H1 (cell line): ENCODE measurements at regions not wholly inside any gene's neighbourhood (a gene's known extent, or its start where the extent isn't known, plus 50 kb on each side); places are given as distances from the start of the nearest gene placed in this dataset.

ENCODE experiments used
- CTCF ChIA-PET: fragments of 300-600 bp; sonication (Branson Sonifier 250); formaldehyde crosslinking; loops from one replicate; lab custom pipeline; 2021; ENCODE audit not compliant: partially characterized antibody; lab: Charles Lee
- POLR2A ChIA-PET: fragments of 300-600 bp; sonication (Branson Sonifier 250); formaldehyde crosslinking; loops from one replicate; lab custom pipeline; 2021; ENCODE audit warnings: inconsistent platforms; ENCODE audit not compliant: partially characterized antibody; lab: Charles Lee
- DNase-seq, 2 experiments: peaks; one replicate each; pipeline versions ENCODE4 v3.0.0 to v3.0.0-alpha.2; 2010 to 2022; ENCODE audit warnings: low spot score in 2 of 2, low read depth in 1 of 2, mixed read lengths in 1 of 2
- FAIRE-seq: peaks from 2 replicates; lab custom pipeline; 2011; peaks lifted over from hg19 to GRCh38; lab: Jason Lieb, UNC
- H2AFZ ChIP-seq: 2 replicates; pipeline ENCODE4 v1.8.1; 2012; ENCODE audit warnings: low read length, inconsistent platforms
- H2AK5ac ChIP-seq: 2 replicates; pipeline ENCODE4 v1.6.1; 2013; ENCODE audit warnings: low read depth, low read length
- H2BK120ac ChIP-seq: replicated peaks from 2 replicates; pipeline ENCODE3; 2013; ENCODE audit warnings: low read depth, low read length, inconsistent platforms
- H2BK12ac ChIP-seq: 2 replicates; pipeline ENCODE4 v1.6.1; 2013; ENCODE audit warnings: low read depth, low read length
- H2BK15ac ChIP-seq: 2 replicates; pipeline ENCODE4 v1.6.1; 2013; ENCODE audit warnings: low read length
- H2BK20ac ChIP-seq: 2 replicates; pipeline ENCODE4 v1.6.1; 2013; ENCODE audit warnings: low read length
- H2BK5ac ChIP-seq: 2 replicates; pipeline ENCODE4 v1.6.1; 2013; ENCODE audit warnings: low read depth, low read length
- H3K14ac ChIP-seq: 2 replicates; pipeline ENCODE4 v1.6.1; 2013; ENCODE audit warnings: inconsistent platforms; ENCODE audit not compliant: insufficient read length
- H3K18ac ChIP-seq: 2 replicates; pipeline ENCODE4 v1.6.1; 2013; ENCODE audit warnings: low read length; ENCODE audit errors: extremely low read depth
- H3K23ac ChIP-seq: 2 replicates; pipeline ENCODE4 v1.6.1; 2013; ENCODE audit warnings: inconsistent platforms; ENCODE audit not compliant: insufficient read length
- H3K23me2 ChIP-seq: 2 replicates; pipeline ENCODE4 v1.6.1; 2013; ENCODE audit warnings: low read depth, low read length
- H3K27ac ChIP-seq: 2 replicates; pipeline ENCODE4 v1.6.1; 2011; ENCODE audit warnings: low read depth, low read length, inconsistent platforms
- H3K27me3 ChIP-seq, 4 experiments: replicated peaks in 1 of 4; 1 replicate in 1 of 4; 2 replicates in 3 of 4; pipeline versions ENCODE4 v1.6.1 to v1.8.1; 2011 to 2013; ENCODE audit warnings: low read length in 3 of 4, mild to moderate bottlenecking in 3 of 4, inconsistent platforms in 2 of 4, mixed read lengths in 2 of 4, moderate library complexity in 1 of 4; ENCODE audit not compliant: control insufficient read depth in 3 of 4, insufficient read depth in 3 of 4; ENCODE audit errors: extremely low read depth in 1 of 4
- H3K36me3 ChIP-seq, 4 experiments: 2 replicates each; pipeline versions ENCODE4 v1.6.1 to v1.8.1; 2011 to 2013; ENCODE audit warnings: mild to moderate bottlenecking in 4 of 4, low read length in 3 of 4, moderate library complexity in 2 of 4, control low read depth in 1 of 4, inconsistent platforms in 1 of 4; ENCODE audit not compliant: insufficient read depth in 4 of 4, control insufficient read depth in 2 of 4
- H3K4ac ChIP-seq: replicated peaks from 2 replicates; pipeline ENCODE3; 2013; ENCODE audit warnings: low read length, low read depth, mixed read lengths, inconsistent platforms; ENCODE audit not compliant: insufficient read length
- H3K4me1 ChIP-seq, 4 experiments: replicated peaks in 1 of 4; 1 replicate in 1 of 4; 2 replicates in 3 of 4; pipeline versions ENCODE4 v1.6.1 to v1.8.1; 2011 to 2013; ENCODE audit warnings: low read length in 3 of 4, inconsistent platforms in 2 of 4, mixed read lengths in 1 of 4; ENCODE audit not compliant: insufficient read depth in 4 of 4, control insufficient read depth in 3 of 4
- H3K4me2 ChIP-seq, 2 experiments: 2 replicates each; pipeline versions ENCODE4 v1.6.1 to v1.8.1; 2011 to 2013; ENCODE audit warnings: low read depth in 2 of 2, low read length in 2 of 2, control low read depth in 1 of 2, inconsistent platforms in 1 of 2, mild to moderate bottlenecking in 1 of 2; ENCODE audit not compliant: insufficient read depth in 1 of 2
- H3K4me3 ChIP-seq, 4 experiments: fragments of 200-600, 300-600 bp in 1 of 4; sonication (generic), shearing (Covaris generic), sonication (Bioruptor Twin) in 1 of 4; 2 replicates each; pipeline versions ENCODE4 v1.5.1 to v1.8.1; 2011 to 2016; ENCODE audit warnings: low read length in 4 of 4, low read depth in 3 of 4, control low read depth in 2 of 4, inconsistent platforms in 2 of 4, mild to moderate bottlenecking in 2 of 4, mixed read lengths in 1 of 4, moderate library complexity in 1 of 4; ENCODE audit not compliant: insufficient read depth in 2 of 4; ENCODE audit errors: extremely low read depth in 1 of 4
- H3K56ac ChIP-seq: replicated peaks from 2 replicates; pipeline ENCODE3; 2013; ENCODE audit warnings: low read depth, mild to moderate bottlenecking, mixed read lengths, low read length, inconsistent platforms; ENCODE audit not compliant: insufficient read length
- H3K79me1 ChIP-seq: 2 replicates; pipeline ENCODE4 v1.6.1; 2013; ENCODE audit warnings: low read depth, low read length, control low read depth
- H3K79me2 ChIP-seq, 2 experiments: 2 replicates each; pipeline versions ENCODE4 v1.6.1 to v1.8.1; 2012 to 2013; ENCODE audit warnings: low read length in 2 of 2, mild to moderate bottlenecking in 2 of 2, inconsistent platforms in 1 of 2; ENCODE audit not compliant: insufficient read depth in 2 of 2, control insufficient read depth in 1 of 2
- H3K9ac ChIP-seq, 4 experiments: replicated peaks in 1 of 4; 1 replicate in 1 of 4; 2 replicates in 3 of 4; pipeline versions ENCODE4 v1.6.1 to v1.8.1; 2011 to 2013; ENCODE audit warnings: low read depth in 3 of 4, low read length in 3 of 4, control low read depth in 2 of 4, mild to moderate bottlenecking in 2 of 4, moderate library complexity in 2 of 4, inconsistent platforms in 1 of 4; ENCODE audit errors: extremely low read depth in 1 of 4
- H3K9me3 ChIP-seq, 2 experiments: 2 replicates each; pipeline versions ENCODE4 v1.6.1 to v1.8.1; 2012 to 2013; ENCODE audit warnings: mild to moderate bottlenecking in 2 of 2, moderate library complexity in 2 of 2, control low read depth in 1 of 2, inconsistent platforms in 1 of 2, low read depth in 1 of 2, low read length in 1 of 2, mixed read lengths in 1 of 2; ENCODE audit not compliant: insufficient read depth in 2 of 2
- H4K20me1 ChIP-seq, 2 experiments: replicated peaks in 1 of 2; 2 replicates each; pipeline versions ENCODE3 to v1.8.1; 2011 to 2013; ENCODE audit warnings: inconsistent platforms in 2 of 2, low read length in 2 of 2, mild to moderate bottlenecking in 1 of 2; ENCODE audit not compliant: insufficient read depth in 2 of 2, control insufficient read depth in 1 of 2
- H4K5ac ChIP-seq: 2 replicates; pipeline ENCODE4 v1.6.1; 2013; ENCODE audit warnings: low read length, low read depth, mixed read lengths, inconsistent platforms; ENCODE audit not compliant: insufficient read length
- H4K8ac ChIP-seq: 2 replicates; pipeline ENCODE4 v1.8.0; 2013; ENCODE audit warnings: mild to moderate bottlenecking, moderate library complexity, low read length, inconsistent platforms; ENCODE audit not compliant: insufficient read depth; ENCODE audit errors: extremely low read depth
- H4K91ac ChIP-seq: replicated peaks from 2 replicates; pipeline ENCODE3; 2013; ENCODE audit warnings: low read length, mixed read lengths, inconsistent platforms; ENCODE audit not compliant: insufficient read length
- CBX8 ChIP-seq: fragments of 300-800, 300-1000 bp; sonication (generic); IDR thresholded peaks from 2 replicates; pipeline ENCODE4 v1.7.1; 2016; ENCODE audit warnings: low read depth, low read length, borderline replicate concordance
- CEBPB ChIP-seq: IDR thresholded peaks from 2 replicates; pipeline ENCODE4 v1.6.1; 2012; ENCODE audit warnings: low read depth, low read length
- CHD2 ChIP-seq: IDR thresholded peaks from 2 replicates; pipeline ENCODE4 v1.6.1; 2012; ENCODE audit warnings: low read length, improper control_type of control experiment
- EP300 ChIP-seq, 2 experiments: IDR thresholded peaks; 1 replicate in 1 of 2; 2 replicates in 1 of 2; pipeline ENCODE4 v1.6.1; 2011 to 2012; ENCODE audit warnings: low read depth in 2 of 2, low read length in 2 of 2, mild to moderate bottlenecking in 2 of 2, borderline replicate concordance in 1 of 2, inconsistent platforms in 1 of 2, moderate library complexity in 1 of 2
- FOSL1 ChIP-seq: IDR thresholded peaks from 2 replicates; pipeline ENCODE4 v1.6.1; 2011; ENCODE audit warnings: mild to moderate bottlenecking, low read depth, low read length, moderate library complexity; ENCODE audit not compliant: insufficient read depth
- HDAC6 ChIP-seq: IDR thresholded peaks from one replicate; pipeline ENCODE4 v1.7.1; 2012; ENCODE audit warnings: low read depth, mild to moderate bottlenecking, inconsistent platforms, low read length, moderate library complexity
- JUND ChIP-seq: IDR thresholded peaks from 2 replicates; pipeline ENCODE4 v1.6.1; 2011; ENCODE audit warnings: mild to moderate bottlenecking, improper control_type of control experiment, low read length
- PHF8 ChIP-seq: fragments of 200-600 bp; sonication (generic); conservative IDR thresholded peaks from 2 replicates; pipeline ENCODE4 v1.7.1; 2012; ENCODE audit warnings: low read depth, mild to moderate bottlenecking, inconsistent platforms, low read length, moderate library complexity
- POLR2AphosphoS5 ChIP-seq: IDR thresholded peaks from 2 replicates; pipeline ENCODE4 v1.6.1; 2011; ENCODE audit warnings: low read depth, low read length
- POU5F1 ChIP-seq: IDR thresholded peaks from 2 replicates; pipeline ENCODE4 v1.6.1; 2011; ENCODE audit warnings: low read depth, mild to moderate bottlenecking, low read length, moderate library complexity
- RFX5 ChIP-seq: IDR thresholded peaks from 2 replicates; pipeline ENCODE4 v1.6.1; 2011; ENCODE audit warnings: low read depth, low read length, improper control_type of control experiment, borderline replicate concordance
- SIN3A ChIP-seq, 2 experiments: IDR thresholded peaks in 1 of 2; conservative IDR thresholded peaks in 1 of 2; 2 replicates each; pipeline ENCODE4 v1.6.1; 2011 to 2012; ENCODE audit warnings: low read length in 2 of 2, improper control_type of control experiment in 1 of 2, low read depth in 1 of 2, mild to moderate bottlenecking in 1 of 2
- SIX5 ChIP-seq: IDR thresholded peaks from 2 replicates; pipeline ENCODE4 v1.6.1; 2011; ENCODE audit warnings: mild to moderate bottlenecking, low read depth, low read length
- SRF ChIP-seq: IDR thresholded peaks from 2 replicates; pipeline ENCODE4 v1.6.1; 2011; ENCODE audit warnings: mild to moderate bottlenecking, low read depth, low read length, moderate library complexity
- TAF7 ChIP-seq: optimal IDR thresholded peaks from 2 replicates; pipeline ENCODE3; 2011; ENCODE audit warnings: low read depth, mild to moderate bottlenecking, inconsistent platforms, low read length, moderate library complexity, borderline replicate concordance
- TCF12 ChIP-seq: IDR thresholded peaks from 2 replicates; pipeline ENCODE4 v1.6.1; 2011; ENCODE audit warnings: low read depth, mild to moderate bottlenecking, low read length
- YY1 ChIP-seq: IDR thresholded peaks from 2 replicates; pipeline ENCODE4 v1.6.1; 2011; ENCODE audit warnings: low read depth, mild to moderate bottlenecking, low read length
- WGBS, 2 experiments: shearing (Covaris generic) in 1 of 2; methylation state at CpG; one replicate each; pipeline versions ENCODE4 v1.1.6 to v1.1.7; 2013 to 2015; ENCODE audit warnings: low lambda C conversion rate in 2 of 2, mixed read lengths in 2 of 2, inconsistent platforms in 1 of 2, low coverage in 1 of 2, missing lambda C conversion rate in 1 of 2; ENCODE audit not compliant: insufficient replicate concordance in 2 of 2, insufficient coverage in 1 of 2, insufficient read length in 1 of 2; ENCODE audit errors: extremely low coverage in 1 of 2, missing lambda C conversion rate in 1 of 2; 5-methylcytosine and 5-hydroxymethylcytosine counted together

- Histone ChIP-seq H2BK15ac (no peak overlapping the region), H2BK12ac (no peak overlapping the region), H3K4ac (no peak overlapping the region), H3K79me1 (no peaks in the 10 kb centered on the region), H2BK20ac (no peak overlapping the region), H3K56ac (no peak overlapping the region), H3K27me3 (no peaks in the 10 kb centered on the region), H2AK5ac (no peak overlapping the region), H3K23ac (no peak overlapping the region), H3K9me3 (no peaks in the 10 kb centered on the region), H3K4me3 (no peak overlapping the region), H3K23me2 (no peaks in the 10 kb centered on the region), H3K4me2 (no peak overlapping the region), H4K8ac (no peak overlapping the region), H4K91ac (no peak overlapping the region), H3K27ac (no peak overlapping the region), H3K4me1 (no peaks in the 10 kb centered on the region), H4K20me1 (no peaks in the 10 kb centered on the region), H2AFZ (no peak overlapping the region), H4K5ac (no peak overlapping the region), H2BK120ac (no peak overlapping the region), H3K18ac (no peak overlapping the region), H3K9ac (no peak overlapping the region), H3K14ac (no peak overlapping the region), H2BK5ac (no peak overlapping the region), H3K79me2 (no peaks in the 10 kb centered on the region), H3K36me3 (no peaks in the 10 kb centered on the region)
- ChIA-PET CTCF (no interaction called here), POLR2A (no interaction called here)
- no peak for DNase-seq
- WGBS, 2 experiments = 89% methylated on average over 1 of the region's 1 CpG; no CpG with 5 or more reads in 1 of the 2 experiments
- FAIRE-seq = no peak
- TF ChIP-seq SIX5 (no peak), SIN3A (conservative IDR thresholded peaks at IDR 0.05 in 1 of 2, IDR thresholded peaks at IDR 0.05 in 1 of 2; ENCODE audit: low read depth in 1 of 2, low read length in 2 of 2) (no peak), EP300 (IDR thresholded peaks at IDR 0.05; ENCODE audit: borderline replicate concordance in 1 of 2, low read depth in 2 of 2, low read length in 2 of 2) (no peak), TCF12 (no peak), JUND (no peak), YY1 (no peak), RFX5 (no peak), CEBPB (no peak), POU5F1 (no peak), PHF8 (no peak), SRF (no peak), POLR2AphosphoS5 (no peak), HDAC6 (no peak), TAF7 (no peak), FOSL1 (no peak), CHD2 (no peak), CBX8 (no peak)
These were observed 91.5 kb upstream of the RAP2B start for GRCh38 chr3:153070511-153070868.
